GM21529 (cell line): ENCODE measurements at regions not wholly inside any gene's neighbourhood (a gene's known extent, or its start where the extent isn't known, plus 50 kb on each side); places are given as distances from the start of the nearest gene placed in this dataset.

ENCODE experiments used
- ATAC-seq: cut with Tn5 transposase; IDR thresholded peaks from one replicate; pipeline ENCODE4 v1.9.1; 2021; ENCODE audit not compliant: unreplicated experiment

DNA sequence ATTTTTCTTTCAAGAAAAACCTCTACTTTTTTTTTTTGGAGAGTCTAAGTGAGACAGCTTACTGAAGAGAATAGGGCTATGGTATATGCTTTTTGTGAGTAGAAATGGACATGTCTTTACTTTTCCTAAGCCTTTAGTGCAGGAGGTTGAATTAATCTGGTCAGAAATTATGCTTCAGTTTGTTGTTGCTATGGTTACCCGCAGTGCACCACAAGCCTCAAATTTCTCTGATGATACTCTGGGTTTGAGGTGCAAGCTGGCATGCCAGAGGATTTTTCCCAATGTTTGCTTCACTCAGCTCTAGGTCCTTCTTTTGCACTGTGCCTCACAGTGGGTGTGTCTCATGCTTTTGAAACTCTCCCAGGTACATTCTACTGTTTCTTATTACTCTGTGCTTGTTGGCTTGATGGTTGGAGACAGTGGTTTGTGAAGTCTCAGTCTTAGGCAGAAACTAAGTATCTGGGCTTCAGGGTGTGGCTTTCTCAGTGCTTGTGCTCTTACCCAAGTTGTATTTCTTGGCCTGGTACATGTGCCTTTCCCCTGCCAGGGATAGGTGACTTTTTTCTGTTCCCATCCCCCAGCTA is 278.3 kb downstream of the RBM43 start:
- ATAC-seq: no peak

DNA sequence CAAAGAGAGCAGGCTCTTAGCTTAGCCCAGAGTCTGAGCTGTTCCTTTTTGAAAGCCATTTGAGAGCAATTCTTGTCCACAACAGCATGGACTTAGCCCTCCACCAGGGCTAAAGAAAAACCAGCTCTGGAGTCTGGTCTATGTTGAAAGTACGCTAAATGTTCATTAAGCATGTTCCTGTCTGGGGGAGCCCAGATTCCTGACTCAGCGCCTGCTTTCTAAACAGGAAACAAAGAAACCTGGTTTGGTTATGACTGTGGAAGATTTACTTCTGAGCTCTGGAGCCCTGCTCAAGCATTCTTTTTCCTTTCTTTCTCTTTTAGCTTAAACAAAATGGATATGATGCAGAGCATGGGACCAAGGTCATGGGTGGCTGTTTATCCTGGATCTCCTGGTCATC is 279.8 kb downstream of the RBM43 start:
- ATAC-seq: no peak

DNA sequence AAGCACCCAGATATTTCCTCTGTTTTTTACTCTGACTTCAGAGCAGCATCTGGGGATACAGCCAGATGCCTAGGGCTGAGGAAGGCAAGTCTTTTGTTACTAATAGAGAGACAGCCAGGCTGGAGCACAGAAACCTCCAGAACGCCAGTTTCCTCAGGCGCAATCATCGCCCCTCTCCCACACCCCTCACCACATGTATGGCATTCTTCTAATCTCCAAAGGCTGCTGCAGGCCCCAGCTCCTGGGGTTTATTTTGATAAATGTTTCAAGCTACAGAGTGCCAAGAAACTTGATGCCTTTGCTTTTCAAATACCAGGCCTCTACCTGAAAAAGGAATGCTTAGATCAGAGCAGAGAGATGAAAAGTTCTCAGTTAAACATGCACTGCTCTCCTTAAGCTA is 283.6 kb downstream of the RBM43 start:
- ATAC-seq: no peak

DNA sequence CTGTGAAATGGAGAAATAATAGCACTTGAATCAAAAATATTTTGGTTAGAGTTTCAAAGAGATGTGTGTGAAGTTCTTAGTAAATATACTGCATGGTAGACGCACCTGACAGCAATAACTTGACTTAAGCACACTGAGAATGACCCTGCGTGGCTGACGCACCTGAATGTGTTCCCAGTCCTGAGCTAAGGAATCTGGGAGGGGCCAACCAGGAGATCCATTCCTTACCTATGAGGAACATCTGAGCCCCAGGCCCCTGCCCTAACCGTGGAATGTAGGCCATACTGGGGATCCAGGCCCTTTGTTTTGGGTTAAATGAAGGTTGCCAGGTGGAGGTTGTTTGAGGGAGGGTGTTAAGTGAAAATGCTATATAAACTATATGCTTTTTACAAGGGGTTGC is 284.4 kb downstream of the RBM43 start:
- no peak for ATAC-seq

DNA sequence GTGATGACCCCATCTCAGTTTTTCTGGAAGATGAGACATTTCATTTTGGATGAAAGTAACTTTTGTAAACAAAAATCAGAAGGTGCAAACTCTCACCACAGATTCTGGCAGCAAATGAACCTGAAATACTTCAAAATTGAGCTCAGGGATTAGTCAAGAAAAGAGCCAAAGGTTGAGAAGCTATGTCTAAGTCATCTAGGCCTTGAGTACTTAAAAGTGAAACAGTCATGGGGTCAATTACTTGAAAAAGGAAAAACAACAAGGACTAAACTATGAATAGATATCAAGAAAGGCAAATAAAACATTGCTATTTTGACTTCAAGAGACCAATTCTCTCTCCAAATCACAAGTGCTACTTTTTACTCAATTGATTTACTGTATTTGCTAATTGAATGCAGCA is 285.1 kb downstream of the RBM43 start:
- no peak for ATAC-seq

DNA sequence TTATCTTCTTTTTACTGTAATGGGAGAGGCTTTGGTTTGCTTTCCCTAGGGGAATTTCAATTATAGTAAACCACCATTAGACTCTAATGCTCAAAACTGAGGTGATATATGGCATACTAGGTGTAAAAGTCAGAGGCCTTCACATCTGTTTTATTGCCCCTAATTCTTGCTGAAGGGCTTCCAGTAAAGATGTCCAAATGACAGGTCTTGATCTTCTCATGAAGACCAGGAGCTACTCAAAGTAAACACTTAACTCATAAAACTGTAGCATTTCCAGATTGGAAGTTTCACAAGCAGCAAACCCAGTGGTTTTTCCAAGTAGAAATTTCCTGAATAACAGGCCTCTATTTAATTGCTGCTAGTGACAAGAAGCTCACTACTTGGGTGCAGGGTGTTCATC is 286.8 kb downstream of the RBM43 start:
- no peak for ATAC-seq

DNA sequence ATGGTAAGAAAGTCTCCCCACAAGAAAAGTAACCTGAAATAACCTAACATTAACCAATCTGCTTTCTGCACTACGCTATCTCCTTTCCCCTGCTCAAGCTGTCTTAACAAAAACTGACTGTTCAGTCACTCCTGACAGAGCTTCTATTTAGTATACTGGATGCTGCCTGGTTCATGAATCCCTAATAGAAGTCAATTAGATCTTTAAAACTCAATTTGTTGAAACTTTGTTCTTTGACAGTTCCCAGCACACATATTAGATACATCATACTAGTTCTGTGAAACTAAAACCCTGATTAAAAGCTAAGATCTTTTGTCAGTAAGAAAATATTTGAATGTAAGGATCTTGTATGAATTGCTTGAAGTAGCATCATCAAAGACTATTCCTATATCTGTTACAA is 287.4 kb downstream of the RBM43 start:
- ATAC-seq: no peak

DNA sequence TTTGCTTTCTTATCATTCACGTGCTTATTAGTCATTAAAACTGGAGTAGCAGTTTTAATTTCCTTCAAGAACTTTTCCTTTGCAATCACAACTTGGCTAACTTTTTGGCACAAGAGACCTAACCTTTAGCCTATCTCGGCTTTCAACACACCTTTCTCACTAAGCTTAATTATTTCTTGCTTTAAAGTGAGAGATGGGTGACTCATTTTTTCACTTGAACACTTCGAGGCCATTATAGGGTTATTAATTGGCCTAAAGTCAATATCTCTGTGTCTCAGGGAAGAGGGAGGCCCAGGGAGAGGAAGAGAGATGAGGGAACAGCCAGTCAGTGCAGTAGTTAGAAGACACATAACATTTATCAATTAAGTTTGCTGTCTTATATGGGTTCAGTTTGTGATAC is 289.8 kb downstream of the RBM43 start:
- ATAC-seq: no peak

DNA sequence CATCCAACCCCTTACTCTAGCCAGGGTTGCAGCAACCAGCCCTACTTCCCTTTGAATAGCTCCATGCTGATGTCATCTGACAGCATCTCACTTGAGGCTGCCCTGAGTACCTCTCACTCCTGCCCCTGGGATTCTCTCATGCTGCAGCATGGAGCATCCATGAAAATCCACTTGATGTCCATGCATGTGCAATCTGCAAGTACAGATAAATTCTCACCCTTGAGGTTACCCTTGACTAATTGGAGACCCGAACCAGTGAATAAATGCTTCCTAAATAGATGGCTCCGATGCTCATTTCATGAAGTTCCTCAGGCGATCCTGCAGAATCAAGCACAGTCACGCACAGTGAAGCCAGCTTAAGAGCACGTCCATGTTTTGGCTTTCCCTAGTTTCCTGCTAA is 298.3 kb downstream of the RBM43 start:
- no peak for ATAC-seq

DNA sequence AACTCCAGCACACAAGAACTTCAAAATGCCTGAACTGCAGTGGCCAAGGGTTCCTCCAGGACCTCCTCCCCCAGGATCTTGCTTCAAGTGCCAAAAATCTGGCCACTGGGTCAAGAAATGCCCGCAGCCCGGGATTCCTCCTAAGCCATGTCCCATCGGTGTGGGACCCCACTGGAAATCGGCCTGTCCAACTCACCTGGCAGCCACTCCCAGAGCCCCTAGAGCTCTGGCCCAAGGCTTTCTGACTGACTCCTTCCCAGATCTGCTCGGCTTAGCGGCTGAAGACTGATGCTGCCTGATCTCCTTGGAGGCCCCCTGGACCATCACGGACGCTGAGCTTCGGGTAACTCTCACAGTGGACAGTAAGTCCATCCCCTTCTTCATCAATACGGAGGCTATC is 306.4 kb downstream of the RBM43 start:
- no peak for ATAC-seq

DNA sequence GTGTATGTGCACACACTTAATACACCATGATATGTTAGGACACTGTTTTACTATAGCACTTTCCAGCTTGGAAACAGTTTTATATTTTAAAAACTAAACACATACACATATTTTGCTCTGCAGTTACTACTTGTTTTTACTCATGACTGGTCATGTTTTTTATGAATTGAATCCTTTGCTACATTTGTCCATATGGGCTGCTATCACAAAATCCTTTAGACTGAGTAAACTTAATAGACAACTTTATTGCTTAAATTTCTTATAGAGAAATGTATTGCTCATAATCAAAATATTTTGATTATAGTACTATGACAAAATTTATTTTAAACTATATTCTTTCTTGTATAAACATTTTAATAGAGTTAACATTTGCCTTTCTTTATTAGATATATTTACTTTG is 314.8 kb downstream of the RBM43 start:
- ATAC-seq: no peak

DNA sequence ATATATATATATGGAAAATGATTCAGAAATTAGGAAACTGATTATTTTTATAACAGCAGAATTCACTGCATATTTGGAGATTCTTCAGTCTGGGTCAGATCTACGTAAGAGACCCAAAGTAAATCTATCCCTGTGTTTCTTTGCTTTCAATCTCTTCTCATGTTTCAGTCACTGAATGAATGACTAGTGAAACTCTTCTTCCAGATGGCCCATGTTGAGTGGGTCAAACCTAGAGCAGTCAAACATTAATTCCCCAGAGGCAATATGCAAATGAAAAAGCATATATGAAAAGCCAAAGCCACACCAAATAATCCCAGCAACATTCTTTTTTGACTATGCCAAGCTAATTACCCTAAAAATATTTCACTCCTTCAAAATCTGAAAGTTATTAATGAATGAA is 317.3 kb downstream of the RBM43 start:
- ATAC-seq: peak; percentile 57

DNA sequence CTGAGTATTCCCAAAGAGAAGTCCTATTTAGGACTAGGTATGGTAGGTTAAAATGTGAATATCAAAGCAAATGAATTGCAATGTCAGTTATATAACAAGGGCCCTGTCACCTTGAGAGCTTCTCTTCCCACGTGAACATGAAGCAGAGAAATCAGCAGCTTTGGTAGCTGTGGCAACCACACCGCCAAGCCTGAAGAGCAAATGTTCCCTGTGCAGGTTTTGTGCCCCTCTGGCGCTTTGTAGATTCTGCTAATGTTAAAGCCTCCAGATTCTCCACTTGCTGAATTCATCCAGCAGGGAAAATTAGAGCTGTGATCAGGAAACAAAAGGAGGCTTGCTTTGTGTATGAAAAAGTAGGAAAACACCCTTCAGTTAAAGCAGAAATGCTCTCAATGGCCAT is 322.6 kb downstream of the RBM43 start:
- no peak for ATAC-seq

DNA sequence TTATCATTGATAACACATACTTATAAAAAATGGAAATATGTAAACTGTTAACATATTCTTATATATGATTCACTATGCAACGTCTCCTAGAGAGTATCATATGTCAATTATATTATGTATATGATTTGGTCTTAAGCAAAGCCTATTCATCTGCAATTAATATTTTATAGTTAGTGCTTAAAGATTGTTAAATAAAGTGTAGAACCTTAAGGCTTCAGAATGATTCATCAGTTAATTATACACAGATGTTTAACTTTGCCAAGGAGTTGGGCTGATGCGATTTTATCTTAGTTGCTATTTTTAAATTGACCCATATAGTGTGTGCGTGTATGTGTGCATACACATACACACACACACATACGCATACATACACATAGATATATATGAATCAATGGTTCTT is 323.1 kb downstream of the RBM43 start:
- no peak for ATAC-seq

DNA sequence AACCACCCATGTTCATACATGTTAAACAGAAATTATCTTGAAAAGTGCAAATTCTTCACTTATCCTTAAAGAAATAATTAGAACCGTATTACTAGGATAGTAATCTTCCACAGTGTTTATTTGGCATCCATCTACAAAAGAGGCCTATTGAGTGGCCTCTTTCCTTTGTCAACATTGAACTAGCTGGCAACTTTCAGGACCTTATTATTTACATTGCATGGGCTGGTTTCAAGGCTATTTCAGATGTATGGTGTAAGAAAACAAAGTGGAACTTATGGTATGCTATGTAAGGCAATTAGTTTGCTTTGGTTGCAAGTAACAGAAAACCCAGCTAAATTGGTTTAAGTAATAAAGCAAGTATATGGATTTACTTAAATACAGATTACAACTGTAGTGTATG is 324.6 kb downstream of the RBM43 start:
- no peak for ATAC-seq

DNA sequence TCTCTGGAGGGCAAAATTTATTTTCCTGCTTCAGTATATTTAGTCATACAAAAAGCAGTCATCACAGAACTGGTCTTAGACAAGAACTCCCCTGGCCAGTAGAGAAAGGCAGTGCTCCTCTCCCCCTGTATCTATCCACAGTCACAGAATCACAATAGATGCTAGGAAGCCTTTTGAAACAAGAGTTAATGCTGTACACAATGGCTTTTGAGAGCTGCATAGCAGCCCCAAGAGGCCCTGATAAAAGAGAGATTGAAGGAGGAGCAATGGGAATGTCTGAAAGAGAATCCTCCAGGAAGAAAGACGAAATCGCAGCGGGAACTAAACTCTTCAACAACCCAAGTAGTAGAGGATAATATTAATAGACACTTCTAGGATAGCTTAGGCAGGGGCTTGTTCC is 330.2 kb downstream of the RBM43 start:
- no peak for ATAC-seq

DNA sequence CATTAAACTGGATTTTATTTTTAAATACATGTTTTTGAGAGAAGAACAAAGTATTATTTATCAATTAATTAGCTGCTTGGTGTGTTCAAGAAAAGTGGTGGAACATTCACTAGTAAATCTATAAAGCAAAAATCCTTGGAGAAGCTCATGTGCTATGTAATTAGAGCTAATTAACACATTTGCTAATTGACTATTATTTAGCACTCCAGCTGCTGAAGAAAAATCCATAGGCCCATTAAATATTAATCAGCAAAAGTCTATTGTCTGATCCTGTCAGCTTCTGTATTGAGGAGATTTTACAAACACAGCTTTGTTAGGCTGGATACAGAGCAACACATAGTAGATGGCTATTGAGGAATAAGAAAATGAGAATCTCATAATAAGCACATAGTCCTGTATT is 336.1 kb downstream of the RBM43 start:
- no peak for ATAC-seq

DNA sequence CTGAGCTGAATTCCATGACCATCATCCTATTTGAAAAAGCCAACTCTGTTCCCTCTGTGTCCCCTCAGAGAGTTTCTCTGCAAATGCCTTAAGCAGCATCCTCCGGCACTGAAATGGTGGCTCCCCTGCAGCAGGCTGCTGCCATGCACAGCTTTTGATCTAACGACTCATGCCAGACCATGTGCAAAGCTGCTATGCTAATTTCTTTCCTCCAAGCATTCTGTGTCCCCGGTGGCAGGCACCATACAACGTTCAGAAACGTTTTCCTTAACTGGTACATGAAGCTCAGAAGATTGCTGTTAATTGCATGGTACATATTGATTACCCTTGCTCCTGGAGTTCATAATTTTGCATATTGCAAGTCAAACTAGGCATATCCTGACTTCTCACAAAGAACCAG is 336.8 kb downstream of the RBM43 start:
- no peak for ATAC-seq

DNA sequence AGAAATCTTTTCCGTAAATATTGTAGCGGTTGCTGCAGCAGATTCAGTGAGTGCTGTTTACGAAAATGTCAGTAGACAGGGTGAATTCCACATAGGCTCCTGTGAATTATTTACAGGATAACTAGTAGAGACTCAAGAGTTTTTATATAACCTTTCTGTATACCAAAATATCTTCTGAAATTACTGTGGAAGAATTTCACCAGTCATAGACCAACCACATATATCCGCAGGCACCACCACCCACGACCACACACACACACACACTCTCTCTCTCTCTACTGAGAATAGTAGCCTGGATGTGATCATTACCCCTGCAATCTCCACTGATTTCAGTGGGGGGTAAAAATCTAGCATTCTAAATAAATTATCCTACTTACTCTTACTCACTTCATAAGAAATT is 341.8 kb downstream of the RBM43 start:
- no peak for ATAC-seq

DNA sequence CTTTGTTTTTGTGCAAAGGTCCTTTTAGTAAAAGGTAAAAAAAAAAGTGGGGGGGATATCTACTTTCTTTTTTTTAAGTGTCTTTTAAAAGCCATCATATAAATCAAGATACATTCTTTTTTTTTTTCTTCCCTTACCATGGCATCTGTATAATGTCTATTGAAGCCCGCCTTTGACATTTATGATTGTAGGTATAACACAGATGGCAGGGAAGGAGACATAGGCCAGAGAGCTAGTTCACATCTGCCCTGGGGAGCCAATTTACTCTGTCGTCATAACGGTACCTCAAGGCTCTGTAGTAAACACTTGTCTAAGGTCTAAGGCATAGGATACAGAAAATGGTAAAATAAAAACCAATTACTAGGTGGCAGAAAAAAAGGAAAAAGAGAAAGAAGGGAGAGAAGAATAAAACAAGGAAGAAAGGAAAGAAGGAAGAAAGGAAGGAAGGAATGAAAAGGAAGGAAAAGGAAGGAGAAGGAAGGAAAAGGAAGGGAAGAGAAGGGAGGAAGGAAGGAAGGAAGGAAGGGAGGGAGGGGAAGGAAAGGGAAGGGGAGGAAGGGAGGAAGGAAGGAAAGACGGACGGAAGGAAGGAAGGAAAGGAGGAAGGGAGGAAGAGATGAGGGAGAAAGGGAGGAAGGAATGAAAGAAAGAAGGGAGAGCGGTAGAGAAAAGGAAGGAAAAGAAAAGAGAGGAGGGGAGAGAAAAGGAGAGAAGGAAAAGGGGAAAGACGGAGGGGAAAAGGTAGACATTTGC is 343.5 kb downstream of the RBM43 start:
- ATAC-seq: no peak

DNA sequence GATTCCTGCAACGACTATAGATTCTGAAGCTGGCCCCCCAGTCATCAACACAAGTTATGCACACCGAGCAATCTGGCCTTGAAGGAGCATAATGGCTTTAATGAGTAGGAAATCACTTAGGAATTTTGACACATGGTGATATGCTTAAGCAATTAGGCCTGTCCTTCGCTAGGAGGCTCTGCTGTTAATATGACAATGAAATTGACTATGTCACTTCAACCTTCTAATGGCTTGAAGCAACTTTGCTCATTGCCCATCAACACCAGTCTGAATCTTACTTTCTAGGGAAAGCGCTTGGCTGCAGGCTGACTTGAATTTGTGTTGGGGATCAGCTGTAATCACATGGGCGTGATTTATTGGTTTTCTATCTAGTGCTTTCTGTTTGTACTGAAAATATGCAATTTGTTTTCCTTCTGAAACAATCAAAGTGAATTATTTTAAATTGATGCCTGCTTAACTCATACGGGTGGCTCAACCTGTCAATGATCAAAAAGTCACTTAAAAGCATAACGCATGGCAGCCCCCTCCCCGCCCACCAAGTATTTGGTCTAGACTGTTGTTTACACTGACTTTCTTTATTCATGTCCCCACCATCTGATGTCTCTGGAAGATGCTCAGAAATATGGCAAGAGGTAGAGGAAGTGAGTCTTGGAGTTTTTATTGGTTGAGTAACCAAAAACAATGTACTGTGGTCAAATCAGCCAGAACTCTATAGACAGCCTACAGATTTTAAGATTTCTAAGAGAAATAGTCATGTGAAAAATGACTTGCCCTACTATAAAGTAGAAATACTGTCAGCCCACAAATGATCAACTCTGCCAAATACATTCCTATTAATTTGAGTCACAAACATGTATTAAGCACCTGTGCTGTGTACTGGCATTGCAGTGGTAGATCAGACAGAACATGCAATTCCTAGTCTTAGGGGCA is 344.9 kb downstream of the RBM43 start:
- no peak for ATAC-seq

DNA sequence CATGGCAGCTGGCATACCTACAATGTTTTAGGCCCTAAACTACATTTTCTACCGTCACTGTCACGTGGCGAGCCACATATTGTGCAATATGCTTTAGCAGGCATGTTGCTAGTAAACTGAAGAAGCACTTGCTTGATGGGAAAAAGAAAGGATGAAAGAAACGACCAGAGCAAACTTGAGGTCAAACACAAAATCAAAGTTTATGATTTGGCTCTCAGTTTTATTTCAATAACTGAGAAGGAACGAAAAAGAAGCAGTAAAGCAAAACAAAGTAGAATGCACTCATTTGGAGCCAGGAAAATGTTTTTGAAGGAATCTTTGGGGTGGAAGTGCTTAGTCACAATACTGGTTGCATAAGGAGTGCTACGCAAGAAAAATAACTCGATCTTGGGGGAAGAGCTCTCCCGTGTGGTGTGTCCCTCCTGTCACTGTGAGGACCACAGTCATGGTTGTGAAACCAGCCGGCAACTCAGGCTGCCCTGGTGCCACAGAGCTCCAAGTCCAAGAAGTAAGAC is 349.8 kb downstream of the RBM43 start:
- ATAC-seq: no peak
